B cell (primary cell): ENCODE measurements at regions not wholly inside any gene's neighbourhood (a gene's known extent, or its start where the extent isn't known, plus 50 kb on each side); places are given as distances from the start of the nearest gene placed in this dataset.

Source experiments
- ATAC-seq: fragments of 200-7000 bp; cut with Tn5 transposase; one replicate; pipeline ENCODE4 v1.10.0; 2021; ENCODE audit warnings: low read depth, mild to moderate bottlenecking, moderate number of reproducible peaks, moderate library complexity
- CTCF ChIA-PET: fragments of 350-600 bp; sonication (Branson Sonifier 250); formaldehyde crosslinking; loops from one replicate; lab custom pipeline; 2021; ENCODE audit warnings: antibody characterized with exemption, inconsistent platforms; lab: Charles Lee
- POLR2A ChIA-PET: fragments of 350-600 bp; sonication (Branson Sonifier 250); formaldehyde crosslinking; loops from one replicate; lab custom pipeline; 2021; ENCODE audit warnings: antibody characterized with exemption; lab: Charles Lee
- DNase-seq: peaks from one replicate; pipeline ENCODE4 v3.0.0; 2013
- H2AFZ ChIP-seq: 2 replicates; pipeline ENCODE4 v1.6.1; 2012; ENCODE audit warnings: mild to moderate bottlenecking, low read depth, low read length; ENCODE audit not compliant: insufficient read depth, poor library complexity, severe bottlenecking
- H3K27ac ChIP-seq, 2 donors: 1 replicate in 1 of 2; 2 replicates in 1 of 2; pipeline ENCODE4 v1.5.1; 2012 to 2013; ENCODE audit warnings: low read length in 2 of 2, mild to moderate bottlenecking in 2 of 2, moderate library complexity in 1 of 2
- H3K27me3 ChIP-seq, 4 experiments: fragments of 200-600 bp in 1 of 4; sonication (generic) in 1 of 4; replicated peaks in 1 of 4; 1 replicate in 2 of 4; 2 replicates in 2 of 4; pipeline versions ENCODE4 v1.6.1 to v1.7.0; 2013 to 2016; ENCODE audit warnings: low read length in 3 of 4, mild to moderate bottlenecking in 2 of 4, mixed read lengths in 1 of 4, moderate library complexity in 1 of 4; ENCODE audit not compliant: insufficient read depth in 4 of 4, control insufficient read depth in 3 of 4; ENCODE audit errors: control extremely low read depth in 1 of 4
- H3K36me3 ChIP-seq, 2 experiments: replicated peaks in 1 of 2; 1 replicate in 1 of 2; 2 replicates in 1 of 2; pipeline versions ENCODE4 v1.6.1 to v1.7.1; 2013; ENCODE audit warnings: low read length in 1 of 2; ENCODE audit not compliant: insufficient read depth in 2 of 2, control insufficient read depth in 1 of 2; ENCODE audit errors: control extremely low read depth in 1 of 2, extremely low read depth in 1 of 2
- H3K4me1 ChIP-seq, 2 donors: fragments of 200-600 bp in 1 of 2; sonication (generic) in 1 of 2; 1 replicate in 1 of 2; 2 replicates in 1 of 2; pipeline versions ENCODE4 v1.5.1 to v1.6.1; 2013 to 2017; ENCODE audit warnings: low read length in 2 of 2; ENCODE audit not compliant: control insufficient read depth in 2 of 2, insufficient read depth in 2 of 2
- H3K4me2 ChIP-seq: replicated peaks from 2 replicates; pipeline ENCODE3; 2012; ENCODE audit warnings: mild to moderate bottlenecking, low read depth, low read length; ENCODE audit not compliant: poor library complexity, severe bottlenecking
- H3K4me3 ChIP-seq, 5 experiments: fragments of 200-600 bp in 1 of 5; sonication (generic) in 1 of 5; 1 replicate in 3 of 5; 2 replicates in 2 of 5; pipeline versions ENCODE4 v1.5.1 to v1.7.0; 2011 to 2016; ENCODE audit warnings: low read length in 4 of 5, mild to moderate bottlenecking in 4 of 5, low read depth in 2 of 5, control low read depth in 1 of 5, moderate library complexity in 1 of 5; ENCODE audit not compliant: insufficient read depth in 1 of 5; ENCODE audit errors: control extremely low read depth in 1 of 5, extremely low read depth in 1 of 5
- H3K79me2 ChIP-seq: fragments of 200-600 bp; sonication (generic); one replicate; pipeline ENCODE4 v1.6.0; 2016; ENCODE audit warnings: low read length; ENCODE audit not compliant: control insufficient read depth, insufficient read depth
- H3K9ac ChIP-seq: fragments of 200-600 bp; sonication (generic); 2 replicates; pipeline ENCODE4 v1.6.1; 2017; ENCODE audit warnings: mild to moderate bottlenecking, low read length, moderate library complexity
- H3K9me3 ChIP-seq, 3 donors: one replicate each; pipeline versions ENCODE4 v1.6.1 to v1.7.1; 2013; ENCODE audit warnings: low read length in 2 of 3; ENCODE audit not compliant: control insufficient read depth in 2 of 3, insufficient read depth in 1 of 3; ENCODE audit errors: control extremely low read depth in 1 of 3
- H4K20me1 ChIP-seq: 2 replicates; pipeline ENCODE4 v1.6.0; 2012; ENCODE audit warnings: mild to moderate bottlenecking, low read length; ENCODE audit not compliant: insufficient read depth, control insufficient read depth, poor library complexity, severe bottlenecking
- H3K27ac Mint-ChIP-seq: one replicate; pipeline ENCODE4 v1.8.0; 2021; ENCODE audit warnings: mixed read lengths
- H3K27me3 Mint-ChIP-seq: one replicate; pipeline ENCODE4 v1.8.0; 2021; ENCODE audit warnings: mixed read lengths
- H3K4me1 Mint-ChIP-seq: one replicate; pipeline ENCODE4 v1.8.0; 2021; ENCODE audit warnings: mixed read lengths
- H3K4me3 Mint-ChIP-seq: one replicate; pipeline ENCODE4 v1.8.0; 2021; ENCODE audit warnings: mixed read lengths
- H3K9me3 Mint-ChIP-seq: one replicate; pipeline ENCODE4 v1.8.0; 2022; ENCODE audit warnings: mixed read lengths; ENCODE audit not compliant: insufficient read depth
- CTCF ChIP-seq: fragments of 200-600 bp; IDR thresholded peaks from one replicate; pipeline ENCODE4 v1.8.0; 2022; ENCODE audit warnings: antibody characterized with exemption, mild to moderate bottlenecking
- EZH2 ChIP-seq: IDR thresholded peaks from 2 replicates; pipeline ENCODE4 v1.6.1; 2012; ENCODE audit warnings: borderline replicate concordance, low read depth, mild to moderate bottlenecking, moderate library complexity, low read length; ENCODE audit not compliant: insufficient read depth, poor library complexity, severe bottlenecking
- WGBS: methylation state at CpG from one replicate; pipeline ENCODE4 v1.1.5; 2013; ENCODE audit warnings: missing lambda C conversion rate; ENCODE audit not compliant: insufficient coverage; 5-methylcytosine and 5-hydroxymethylcytosine counted together
- intact Hi-C: fragments of 100-400 bp; cut with micrococcal nuclease; formaldehyde crosslinking; loops from one replicate; pipeline ENCODE4 v1.10.0; 2022

DNA sequence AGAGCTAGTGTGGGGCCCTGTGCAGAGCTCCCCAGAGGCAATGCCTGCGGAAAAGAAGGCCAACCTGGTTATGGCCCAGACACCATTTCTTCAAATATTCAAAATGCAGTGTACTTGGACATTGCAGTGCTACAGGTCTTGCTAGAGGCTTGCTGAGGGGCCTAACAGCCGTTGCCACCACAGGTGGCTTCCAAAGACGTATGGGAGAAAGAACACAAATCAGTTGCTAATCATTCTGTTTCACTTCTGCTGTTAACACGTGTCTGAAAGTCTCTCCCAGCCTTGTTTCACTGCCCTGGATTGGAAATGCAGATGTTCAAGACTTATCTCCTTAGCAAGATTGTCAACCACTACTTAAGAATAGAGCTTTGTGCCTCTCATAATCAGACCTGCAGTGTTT, 925.9 kb downstream of the GALC start:
- H3K36me3 ChIP-seq, result no peaks in the 10 kb centered on the region
- ChIA-PET POLR2A (no interaction called here), CTCF (no interaction called here)
- intact Hi-C loops, result no loop called here
- no peaks in the 10 kb centered on the region for H3K4me1 ChIP-seq
- Mint-ChIP-seq H3K4me3 (no peak overlapping the region), H3K27me3 (no peaks in the 10 kb centered on the region), H3K9me3 (peaks cover 4% of the 10 kb centered on the region), H3K4me1 (no peaks in the 10 kb centered on the region), H3K27ac (no peak overlapping the region)
- no peak overlapping the region for H3K9ac ChIP-seq
- no peak overlapping the region for H3K27ac ChIP-seq
- H3K4me3 ChIP-seq, result no peak overlapping the region
- WGBS, result 88% methylated on average over 3 of the region's 4 CpGs
- H2AFZ ChIP-seq, result no peak overlapping the region
- H3K79me2 ChIP-seq, result no peaks in the 10 kb centered on the region
- H4K20me1 ChIP-seq, result no peaks in the 10 kb centered on the region
- DNase-seq (no peak), ATAC-seq (no peak)
- no peak overlapping the region for H3K4me2 ChIP-seq
- no peak for TF ChIP-seq CTCF
- no peak for TF ChIP-seq EZH2
- no peaks in the 10 kb centered on the region for H3K27me3 ChIP-seq
- peaks cover 0 to 3% (median 0%) of the 10 kb centered on the region in 3 donors for H3K9me3 ChIP-seq

GRCh38 chr14:87066221-87066817, 926.7 kb downstream of the GALC start:
- Mint-ChIP-seq H3K27ac (no peak overlapping the region), H3K9me3 (peaks cover 5% of the 10 kb centered on the region), H3K4me3 (no peak overlapping the region), H3K27me3 (no peaks in the 10 kb centered on the region), H3K4me1 (no peaks in the 10 kb centered on the region)
- intact Hi-C loops, result no loop called here
- Histone ChIP-seq H3K27ac (no peak overlapping the region), H3K4me1 (no peaks in the 10 kb centered on the region), H3K4me3 (no peak overlapping the region), H3K27me3 (no peaks in the 10 kb centered on the region), H3K9ac (no peak overlapping the region), H3K79me2 (no peaks in the 10 kb centered on the region), H3K36me3 (no peaks in the 10 kb centered on the region), H2AFZ (no peak overlapping the region), H3K9me3 (peaks cover 0 to 3% (median 0%) of the 10 kb centered on the region in 3 donors), H3K4me2 (no peak overlapping the region), H4K20me1 (no peaks in the 10 kb centered on the region)
- no CpG with 5 or more reads among the region's 2 CpGs for WGBS
- DNase-seq (no peak), ATAC-seq (no peak)
- CTCF ChIA-PET, result no interaction called here
- POLR2A ChIA-PET, result no interaction called here
- TF ChIP-seq EZH2 (no peak), CTCF (no peak)
